Endothelial cell of umbilical vein (primary cell): ENCODE measurements at regions not wholly inside any gene's neighbourhood (a gene's known extent, or its start where the extent isn't known, plus 50 kb on each side); places are given as distances from the start of the nearest gene placed in this dataset.

Source experiments
- BruUV-seq: library from RNA; stranded (reverse); fragments of 400-500 nt; replicated peaks from 2 replicates; lab custom pipeline; 2021; lab: Mats Ljungman, UMichigan
- CTCF ChIA-PET: fragments of 300-600, 350-600 bp; sonication (Branson Sonifier 250); formaldehyde crosslinking; loops from one replicate; lab custom pipeline; 2021; ENCODE audit warnings: antibody characterized with exemption, inconsistent platforms; lab: Charles Lee
- POLR2A ChIA-PET: fragments of 300-600, 350-600 bp; sonication (Branson Sonifier 250); formaldehyde crosslinking; loops from one replicate; lab custom pipeline; 2021; ENCODE audit warnings: antibody characterized with exemption, inconsistent platforms; lab: Charles Lee
- DNase-seq: peaks from one replicate; pipeline ENCODE4 v3.0.0-alpha.2; 2011; ENCODE audit warnings: low read depth, low spot score
- FAIRE-seq: peaks from 2 replicates; lab custom pipeline; 2011; peaks lifted over from hg19 to GRCh38; lab: Jason Lieb, UNC
- H2AFZ ChIP-seq: 2 replicates; pipeline ENCODE4 v1.6.0; 2012; ENCODE audit warnings: low read depth, low read length, control low read depth, inconsistent platforms
- H3K27ac ChIP-seq: 2 replicates; pipeline ENCODE4 v1.5.1; 2011; ENCODE audit warnings: low read depth, mild to moderate bottlenecking, control low read depth, low read length, moderate library complexity; ENCODE audit not compliant: insufficient read depth
- H3K27me3 ChIP-seq, 2 experiments: 2 replicates each; pipeline versions ENCODE4 v1.6.0 to v1.6.1; 2011; ENCODE audit warnings: low read length in 2 of 2, mixed read lengths in 1 of 2; ENCODE audit not compliant: control insufficient read depth in 2 of 2, insufficient read depth in 2 of 2
- H3K36me3 ChIP-seq, 2 experiments: 2 replicates in 1 of 2; 3 replicates in 1 of 2; pipeline ENCODE4 v1.5.1; 2011; ENCODE audit warnings: low read length in 2 of 2, mild to moderate bottlenecking in 1 of 2, moderate library complexity in 1 of 2; ENCODE audit not compliant: control insufficient read depth in 2 of 2, insufficient read depth in 2 of 2; ENCODE audit errors: extremely low read depth in 1 of 2
- H3K4me1 ChIP-seq: 3 replicates; pipeline ENCODE4 v1.5.1; 2011; ENCODE audit warnings: mild to moderate bottlenecking, low read length; ENCODE audit not compliant: control insufficient read depth, insufficient read depth; ENCODE audit errors: extremely low read depth
- H3K4me2 ChIP-seq: 2 replicates; pipeline ENCODE4 v1.6.1; 2011; ENCODE audit warnings: low read length, control low read depth, mixed read lengths; ENCODE audit not compliant: insufficient read depth
- H3K4me3 ChIP-seq, 3 experiments: fragments of 200-600 bp in 1 of 3; sonication (generic), shearing (Covaris generic) in 1 of 3; replicated peaks in 1 of 3; 2 replicates each; pipeline ENCODE4 v1.5.1; 2011 to 2016; ENCODE audit warnings: control low read depth in 3 of 3, low read length in 3 of 3, mild to moderate bottlenecking in 2 of 3, inconsistent platforms in 1 of 3, low read depth in 1 of 3, moderate library complexity in 1 of 3; ENCODE audit not compliant: insufficient read depth in 1 of 3
- H3K79me2 ChIP-seq: 2 replicates; pipeline ENCODE4 v1.6.0; 2012; ENCODE audit warnings: low read length, inconsistent platforms; ENCODE audit not compliant: control insufficient read depth, insufficient read depth
- H3K9ac ChIP-seq: replicated peaks from 2 replicates; pipeline ENCODE3; 2011; ENCODE audit warnings: low read length, control low read depth; ENCODE audit not compliant: insufficient read depth; ENCODE audit errors: extremely low read depth
- H3K9me1 ChIP-seq: replicated peaks from 3 replicates; pipeline ENCODE4 v1.6.0; 2011; ENCODE audit warnings: mild to moderate bottlenecking, low read length; ENCODE audit not compliant: control insufficient read depth, insufficient read depth; ENCODE audit errors: extremely low read depth
- H3K9me3 ChIP-seq: replicated peaks from 2 replicates; pipeline ENCODE4 v1.5.1; 2012; ENCODE audit warnings: low read length, inconsistent platforms; ENCODE audit not compliant: control insufficient read depth, insufficient read depth
- H4K20me1 ChIP-seq: replicated peaks from 2 replicates; pipeline ENCODE3; 2011; ENCODE audit warnings: mild to moderate bottlenecking, low read length; ENCODE audit not compliant: control insufficient read depth, insufficient read depth; ENCODE audit errors: extremely low read depth
- CTCF ChIP-seq, 2 donors: IDR thresholded peaks; 1 replicate in 1 of 2; 2 replicates in 1 of 2; pipeline ENCODE4 v1.5.1; 2011; ENCODE audit warnings: low read length in 2 of 2, mild to moderate bottlenecking in 2 of 2, moderate library complexity in 2 of 2, control low read depth in 1 of 2, inconsistent platforms in 1 of 2, low read depth in 1 of 2; ENCODE audit not compliant: insufficient read depth in 1 of 2; ENCODE audit errors: extremely low read depth in 1 of 2
- EZH2 ChIP-seq: IDR thresholded peaks from 2 replicates; pipeline ENCODE4 v1.6.1; 2012; ENCODE audit warnings: borderline replicate concordance, low read depth, mild to moderate bottlenecking, moderate library complexity, low read length, inconsistent platforms; ENCODE audit not compliant: severe bottlenecking
- FOS ChIP-seq: IDR thresholded peaks from 2 replicates; pipeline ENCODE4 v1.6.1; 2011; ENCODE audit warnings: mild to moderate bottlenecking, low read length, moderate library complexity, borderline replicate concordance; ENCODE audit not compliant: insufficient read depth
- GATA2 ChIP-seq: IDR thresholded peaks from 2 replicates; pipeline ENCODE4 v1.7.0; 2011; ENCODE audit warnings: low read depth, mild to moderate bottlenecking, moderate library complexity, mixed read lengths, low read length; ENCODE audit not compliant: insufficient read length, insufficient read depth
- JUN ChIP-seq: IDR thresholded peaks from 2 replicates; pipeline ENCODE4 v1.6.1; 2011; ENCODE audit warnings: borderline replicate concordance, low read depth; ENCODE audit not compliant: insufficient read length, insufficient read depth
- MAX ChIP-seq: IDR thresholded peaks from 2 replicates; pipeline ENCODE4 v1.6.1; 2011; ENCODE audit not compliant: insufficient read depth, insufficient read length
- MYC ChIP-seq: IDR thresholded peaks from one replicate; pipeline ENCODE4 v1.6.1; 2011; ENCODE audit warnings: mild to moderate bottlenecking, low read depth, low read length
- POLR2A ChIP-seq: IDR thresholded peaks from 2 replicates; pipeline ENCODE4 v1.6.1; 2012; ENCODE audit warnings: low read depth, mild to moderate bottlenecking, control low read depth, low read length
- POLR2AphosphoS5 ChIP-seq: IDR thresholded peaks from 2 replicates; pipeline ENCODE4 v1.6.1; 2012; ENCODE audit warnings: low read depth, mild to moderate bottlenecking, control low read depth, low read length, moderate library complexity; ENCODE audit not compliant: insufficient read depth
- dilution Hi-C: fragments of 300-500 bp; cut with MboI; formaldehyde crosslinking; loops from one replicate; pipeline ENCODE4 v1.15.0; 2019; ENCODE audit warnings: low sequenced_read_pairs; ENCODE audit not compliant: extremely low pct_ligation_motif_present
- intact Hi-C: fragments of 100-400 bp; cut with micrococcal nuclease; formaldehyde crosslinking; loops from one replicate; pipeline ENCODE4 v1.10.0; 2022

- CTCF ChIA-PET = no interaction called here
- TF ChIP-seq JUN (no peak), POLR2AphosphoS5 (no peak), MAX (no peak), POLR2A (no peak), EZH2 (no peak), GATA2 (no peak), FOS (no peak), CTCF (IDR thresholded peaks at IDR 0.05; ENCODE audit: extremely low read depth in 1 of 2, insufficient read depth in 1 of 2, low read depth in 1 of 2, low read length in 2 of 2) (no peak), MYC (no peak)
- H3K9ac ChIP-seq = no peak overlapping the region
- no peak overlapping the region for H2AFZ ChIP-seq
- H3K4me1 ChIP-seq = no peaks in the 10 kb centered on the region
- no peak for FAIRE-seq
- no peak for DNase-seq
- H3K4me3 ChIP-seq = no peak overlapping the region
- H3K79me2 ChIP-seq = no peaks in the 10 kb centered on the region
- H3K4me2 ChIP-seq = no peak overlapping the region
- H4K20me1 ChIP-seq = no peaks in the 10 kb centered on the region
- H3K27ac ChIP-seq = no peak overlapping the region
- no peaks in the 10 kb centered on the region for H3K27me3 ChIP-seq
- dilution Hi-C loops = no loop called here
- no peaks in the 10 kb centered on the region for H3K9me3 ChIP-seq
- H3K36me3 ChIP-seq = no peaks in the 10 kb centered on the region
- H3K9me1 ChIP-seq = no peaks in the 10 kb centered on the region
- POLR2A ChIA-PET = no interaction called here
- intact Hi-C loops = no loop called here
- no TSS peak for BruUV-seq
Observed at GRCh38 chr9:82560036-82560435, 502.9 kb downstream of the RASEF start.
